Activated CD4-positive, alpha-beta T cell treated with anti-CD3 and anti-CD28 coated beads, Interleukin-2, amount 50 U/mL, for 1 hour (primary cell): ENCODE measurements at regions not wholly inside any gene's neighbourhood (a gene's known extent, or its start where the extent isn't known, plus 50 kb on each side); places are given as distances from the start of the nearest gene placed in this dataset.
"Not testable (repeated sequence)": the region's sequence is repeated elsewhere in the genome, so short reads cannot be mapped to it uniquely, and the experiment has no call there.

ENCODE experiments used
- DNase-seq: peaks from one replicate; pipeline ENCODE4 v3.0.0-alpha.2; 2020

DNA sequence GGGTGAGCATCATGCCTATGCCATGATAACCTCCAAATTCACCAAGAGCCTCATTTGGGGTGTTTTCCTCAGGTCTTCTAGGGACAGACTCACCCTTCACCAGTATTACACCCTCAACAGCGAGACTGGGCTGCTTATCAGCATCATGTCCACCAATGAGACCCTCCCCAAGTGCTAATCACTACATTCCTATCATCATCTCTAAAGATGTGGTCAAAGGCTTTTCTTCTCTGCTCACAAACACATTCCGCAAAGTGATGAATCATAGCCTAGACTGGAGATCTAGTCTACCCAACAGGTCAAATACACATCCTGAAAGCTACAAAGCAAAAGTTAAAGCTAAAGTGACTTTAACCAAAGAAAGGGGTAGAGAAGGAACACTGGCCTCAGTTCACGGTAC lies 75.3 kb upstream of the C7orf33 start:
- DNase-seq, result no peak

GRCh38 chr7:148515728-148516695 lies 74.6 kb upstream of the C7orf33 start:
- DNase-seq, result no peak

DNA sequence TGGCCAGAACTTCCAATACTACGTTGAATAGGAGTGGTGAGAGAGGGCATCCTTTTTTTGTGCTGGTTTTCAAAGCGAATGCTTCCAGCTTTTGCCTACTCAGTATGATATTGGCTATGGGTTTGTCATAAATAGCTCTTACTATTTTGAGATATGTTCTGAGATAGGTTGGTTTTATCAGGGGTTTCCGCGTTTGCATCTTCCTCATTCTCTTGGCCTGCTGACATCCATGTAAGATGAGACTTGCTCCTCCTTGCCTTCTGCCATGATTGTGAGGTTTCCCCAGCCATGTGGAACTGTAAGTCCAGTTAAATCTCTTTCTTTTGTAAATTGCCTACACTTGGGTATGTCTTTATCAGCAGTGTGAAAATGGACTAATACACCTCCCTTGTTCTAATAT lies 71.2 kb upstream of the C7orf33 start:
- not testable (repeated sequence) for DNase-seq

- DNase-seq, result no peak
Measured at GRCh38 chr7:148521271-148521670, 69.3 kb upstream of the C7orf33 start.

GRCh38 chr7:148523550-148523949 lies 67.0 kb upstream of the C7orf33 start:
- no peak for DNase-seq

DNA sequence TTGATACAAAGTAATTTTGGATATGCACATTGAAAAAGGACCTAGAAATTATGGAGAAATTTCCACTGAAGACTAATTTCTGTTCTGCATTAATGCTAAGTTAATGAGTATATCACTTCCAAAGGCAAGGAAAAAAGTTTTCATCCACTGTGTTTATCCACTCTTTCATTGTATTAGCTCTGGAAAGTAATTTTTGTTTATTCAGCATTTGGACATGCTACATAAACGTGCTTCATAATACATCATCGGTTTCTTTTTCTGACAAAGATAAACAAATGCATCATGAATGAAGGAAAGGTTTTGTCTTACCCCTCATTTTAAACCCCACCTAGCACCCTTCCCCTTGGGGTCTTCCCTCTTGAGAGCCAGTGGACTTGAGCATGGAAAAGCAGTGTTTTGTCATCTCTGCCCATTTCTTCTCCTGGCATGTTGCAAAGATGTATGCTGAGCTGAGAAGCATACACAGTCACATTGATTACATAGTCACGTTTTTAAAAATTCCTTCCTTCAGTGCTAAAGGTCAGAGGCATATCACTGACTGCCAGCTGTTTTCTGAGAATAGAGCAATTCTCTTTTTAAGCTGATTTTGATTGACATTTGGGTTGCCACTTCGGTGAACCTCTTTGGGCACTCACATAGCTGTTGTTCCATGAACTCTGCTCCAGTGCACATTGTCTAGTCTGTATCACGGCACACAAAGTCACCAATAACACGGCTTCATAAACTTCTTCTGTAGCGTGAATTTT lies 65.9 kb upstream of the C7orf33 start:
- DNase-seq, result no peak

DNA sequence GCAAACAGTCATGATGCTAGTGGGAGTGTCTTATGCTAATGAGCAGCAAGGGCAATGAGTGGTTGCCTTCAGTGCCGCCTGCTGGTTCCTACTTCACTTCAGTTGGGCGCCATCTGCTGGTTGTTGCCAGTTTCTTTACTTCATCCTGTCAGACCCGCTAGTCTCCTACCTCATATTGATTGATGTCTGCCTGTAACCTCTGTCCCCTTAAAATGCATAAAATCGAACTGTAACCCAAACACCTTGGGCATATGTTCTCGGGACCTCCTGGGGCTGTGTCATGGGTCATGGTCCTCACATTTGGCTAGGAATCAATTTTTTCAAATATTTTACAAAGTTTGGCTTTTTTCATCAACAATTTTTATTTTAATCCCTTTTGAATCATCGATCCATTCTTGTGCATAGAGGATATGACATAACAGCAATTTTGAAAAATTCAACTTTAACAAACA lies 62.8 kb upstream of the C7orf33 start:
- peak; percentile 85 for DNase-seq

DNA sequence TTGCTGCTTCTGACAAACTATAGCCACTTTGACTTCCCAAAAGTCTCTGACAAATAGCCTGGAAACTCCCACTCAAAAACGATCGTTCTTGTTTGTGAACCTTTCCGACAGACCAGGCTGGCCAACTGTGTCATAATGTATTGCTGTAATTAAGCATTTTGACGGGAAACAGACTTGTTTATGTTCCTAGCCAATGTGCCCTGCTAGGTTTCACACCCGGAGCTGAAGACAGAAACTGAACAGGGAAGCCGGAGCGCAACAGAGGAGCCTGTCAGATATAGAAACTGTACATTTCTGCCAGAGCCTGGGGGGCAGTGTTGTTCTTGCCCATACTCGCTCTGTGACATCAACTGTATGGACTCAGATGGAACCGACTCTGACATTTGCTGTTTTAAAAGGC lies 55.3 kb upstream of the C7orf33 start:
- no peak for DNase-seq

DNA sequence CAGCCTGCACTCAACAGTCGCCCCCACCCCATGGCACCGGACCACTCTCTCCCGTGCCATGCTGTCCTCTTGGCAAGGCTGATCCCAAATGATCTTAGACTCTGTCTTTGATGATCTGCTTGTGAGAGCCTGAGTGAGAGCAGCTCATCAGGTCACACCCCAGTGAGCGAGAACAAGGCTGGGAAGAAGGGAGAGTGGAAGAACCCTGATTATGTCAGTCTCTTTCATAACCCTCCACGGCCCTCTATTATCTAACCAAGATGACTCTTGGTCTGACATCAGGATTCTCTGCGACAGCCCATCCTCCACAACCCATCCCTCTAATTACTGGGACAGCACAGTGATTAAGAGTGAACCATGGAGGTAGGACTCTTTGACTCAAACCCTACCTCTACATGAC lies 53.1 kb upstream of the C7orf33 start:
- no peak for DNase-seq

DNA sequence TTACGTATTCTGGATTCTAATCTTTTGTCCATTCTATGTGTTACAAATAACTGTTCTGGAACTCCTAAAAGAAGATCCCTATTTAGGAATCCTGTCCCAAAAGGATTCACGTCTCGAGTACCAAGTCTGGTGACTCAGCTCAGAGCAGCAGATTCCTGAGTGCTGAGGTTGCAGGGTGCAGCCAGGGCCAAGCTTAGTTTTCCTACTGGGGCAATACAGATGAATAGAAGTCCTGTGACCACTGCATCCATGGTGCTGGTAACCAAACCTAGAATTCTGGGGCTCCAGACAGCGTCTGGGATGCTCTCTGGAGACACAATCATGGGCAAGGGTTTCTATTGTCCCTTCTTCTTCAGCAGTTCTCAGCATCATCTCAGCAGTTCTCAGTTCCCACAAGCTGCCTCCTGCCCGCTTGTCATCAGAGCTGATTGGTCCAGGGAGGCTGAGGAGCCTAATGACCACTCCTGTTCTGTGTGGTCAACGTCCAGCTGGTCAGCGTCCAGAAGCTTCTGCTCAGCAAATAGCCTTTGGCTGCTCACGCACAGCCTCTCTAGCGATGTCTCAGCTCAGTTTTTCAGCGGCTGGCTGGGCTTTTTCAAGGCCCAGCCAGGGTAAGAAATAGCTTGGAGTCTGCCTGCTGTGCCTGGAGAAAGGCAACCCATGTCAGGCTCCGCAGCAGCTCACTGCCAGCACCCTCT lies 50.4 kb upstream of the C7orf33 start:
- no peak for DNase-seq
